H1 (cell line): ENCODE measurements at regions not wholly inside any gene's neighbourhood (a gene's known extent, or its start where the extent isn't known, plus 50 kb on each side); places are given as distances from the start of the nearest gene placed in this dataset.

Source experiments
- CEBPB ChIP-seq: IDR thresholded peaks from 2 replicates; pipeline ENCODE4 v1.6.1; 2012; ENCODE audit warnings: low read depth, low read length
- GABPA ChIP-seq: IDR thresholded peaks from 2 replicates; pipeline ENCODE4 v1.6.1; 2011; ENCODE audit warnings: mild to moderate bottlenecking, low read length, moderate library complexity, borderline replicate concordance; ENCODE audit not compliant: insufficient read depth
- HDAC6 ChIP-seq: IDR thresholded peaks from one replicate; pipeline ENCODE4 v1.7.1; 2012; ENCODE audit warnings: low read depth, mild to moderate bottlenecking, inconsistent platforms, low read length, moderate library complexity
- JUN ChIP-seq: IDR thresholded peaks from 2 replicates; pipeline ENCODE4 v1.6.1; 2011; ENCODE audit warnings: low read depth, mild to moderate bottlenecking, improper control_type of control experiment, low read length
- NRF1 ChIP-seq: IDR thresholded peaks from 2 replicates; pipeline ENCODE4 v1.6.1; 2011; ENCODE audit warnings: mild to moderate bottlenecking, low read depth, low read length, improper control_type of control experiment
- PHF8 ChIP-seq: fragments of 200-600 bp; sonication (generic); conservative IDR thresholded peaks from 2 replicates; pipeline ENCODE4 v1.7.1; 2012; ENCODE audit warnings: low read depth, mild to moderate bottlenecking, inconsistent platforms, low read length, moderate library complexity
- POLR2A ChIP-seq, 2 experiments: IDR thresholded peaks; 1 replicate in 1 of 2; 2 replicates in 1 of 2; pipeline ENCODE4 v1.6.1; 2011; ENCODE audit warnings: low read depth in 2 of 2, low read length in 2 of 2, mild to moderate bottlenecking in 2 of 2; ENCODE audit errors: control extremely low read depth in 1 of 2
- POLR2AphosphoS5 ChIP-seq: IDR thresholded peaks from 2 replicates; pipeline ENCODE4 v1.6.1; 2011; ENCODE audit warnings: low read depth, low read length
- POU5F1 ChIP-seq: IDR thresholded peaks from 2 replicates; pipeline ENCODE4 v1.6.1; 2011; ENCODE audit warnings: low read depth, mild to moderate bottlenecking, low read length, moderate library complexity
- RFX5 ChIP-seq: IDR thresholded peaks from 2 replicates; pipeline ENCODE4 v1.6.1; 2011; ENCODE audit warnings: low read depth, low read length, improper control_type of control experiment, borderline replicate concordance
- TF ChIP-seq, protein P1 (sequence below): IDR thresholded peaks from 2 replicates; pipeline ENCODE4 v1.6.1; 2012; ENCODE audit warnings: inconsistent platforms
- TF ChIP-seq, protein P2 (sequence below), 3 experiments: IDR thresholded peaks; 1 replicate in 2 of 3; 2 replicates in 1 of 3; pipeline versions ENCODE4 v1.5.1 to v1.6.1; 2011; ENCODE audit warnings: low read length in 3 of 3, mild to moderate bottlenecking in 3 of 3, inconsistent platforms in 2 of 3, low read depth in 1 of 3, moderate library complexity in 1 of 3; ENCODE audit not compliant: insufficient read depth in 1 of 3; ENCODE audit errors: control extremely low read depth in 1 of 3
- TF ChIP-seq, protein P3 (sequence below): IDR thresholded peaks from 2 replicates; pipeline ENCODE4 v1.6.1; 2011; ENCODE audit warnings: low read length, improper control_type of control experiment

DNA sequence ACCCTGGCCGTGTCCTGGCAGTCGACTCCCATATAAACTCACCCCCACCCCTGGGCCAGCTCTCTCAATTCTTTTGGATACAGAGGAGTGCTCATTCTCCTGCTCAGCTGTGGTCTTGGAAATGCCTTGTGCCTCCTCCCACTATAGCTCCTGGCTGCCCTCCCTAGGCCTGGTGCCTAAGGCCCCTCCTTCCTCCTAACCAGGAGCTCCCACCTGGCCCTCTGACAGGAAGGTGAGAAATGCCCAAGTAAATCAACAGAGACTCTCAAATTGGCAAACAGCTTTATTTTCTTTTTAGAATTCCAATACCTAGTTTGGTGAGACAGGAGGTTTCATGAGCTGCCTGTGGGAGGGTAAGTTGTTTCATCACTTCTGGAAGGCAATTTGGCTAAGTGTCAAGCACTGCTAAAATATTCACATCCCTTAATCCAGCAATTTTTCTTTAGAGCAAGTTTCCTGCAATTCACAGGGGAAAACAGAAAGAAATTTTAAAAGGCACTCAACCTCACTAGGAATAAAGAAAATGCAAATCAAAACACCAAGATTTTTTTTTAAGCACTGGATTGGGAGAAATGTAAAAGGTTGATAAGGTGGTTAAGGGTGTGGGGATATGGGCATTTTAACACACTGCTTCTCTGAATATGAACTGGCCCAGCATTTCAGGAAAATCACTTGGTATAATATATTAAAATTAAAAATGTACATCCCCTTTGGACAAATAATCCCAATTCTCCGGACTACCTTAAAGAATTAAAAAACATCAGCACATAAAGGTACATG is 209.7 kb upstream of the ARHGAP20 start:
- TF ChIP-seq POLR2AphosphoS5, result no peak
- TF ChIP-seq, protein P1, sequence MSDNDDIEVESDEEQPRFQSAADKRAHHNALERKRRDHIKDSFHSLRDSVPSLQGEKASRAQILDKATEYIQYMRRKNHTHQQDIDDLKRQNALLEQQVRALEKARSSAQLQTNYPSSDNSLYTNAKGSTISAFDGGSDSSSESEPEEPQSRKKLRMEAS, result no peak
- no peak for TF ChIP-seq POLR2A (IDR thresholded peaks at IDR 0.05; ENCODE audit: control extremely low read depth in 1 of 2, low read depth in 2 of 2, low read length in 2 of 2)
- TF ChIP-seq POU5F1, result no peak
- no peak for TF ChIP-seq HDAC6
- TF ChIP-seq, protein P2, sequence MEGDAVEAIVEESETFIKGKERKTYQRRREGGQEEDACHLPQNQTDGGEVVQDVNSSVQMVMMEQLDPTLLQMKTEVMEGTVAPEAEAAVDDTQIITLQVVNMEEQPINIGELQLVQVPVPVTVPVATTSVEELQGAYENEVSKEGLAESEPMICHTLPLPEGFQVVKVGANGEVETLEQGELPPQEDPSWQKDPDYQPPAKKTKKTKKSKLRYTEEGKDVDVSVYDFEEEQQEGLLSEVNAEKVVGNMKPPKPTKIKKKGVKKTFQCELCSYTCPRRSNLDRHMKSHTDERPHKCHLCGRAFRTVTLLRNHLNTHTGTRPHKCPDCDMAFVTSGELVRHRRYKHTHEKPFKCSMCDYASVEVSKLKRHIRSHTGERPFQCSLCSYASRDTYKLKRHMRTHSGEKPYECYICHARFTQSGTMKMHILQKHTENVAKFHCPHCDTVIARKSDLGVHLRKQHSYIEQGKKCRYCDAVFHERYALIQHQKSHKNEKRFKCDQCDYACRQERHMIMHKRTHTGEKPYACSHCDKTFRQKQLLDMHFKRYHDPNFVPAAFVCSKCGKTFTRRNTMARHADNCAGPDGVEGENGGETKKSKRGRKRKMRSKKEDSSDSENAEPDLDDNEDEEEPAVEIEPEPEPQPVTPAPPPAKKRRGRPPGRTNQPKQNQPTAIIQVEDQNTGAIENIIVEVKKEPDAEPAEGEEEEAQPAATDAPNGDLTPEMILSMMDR (IDR thresholded peaks at IDR 0.05; ENCODE audit: control extremely low read depth in 1 of 3, insufficient read depth in 1 of 3, low read depth in 1 of 3, low read length in 3 of 3), result no peak
- TF ChIP-seq RFX5, result no peak
- no peak for TF ChIP-seq PHF8
- TF ChIP-seq, protein P3, sequence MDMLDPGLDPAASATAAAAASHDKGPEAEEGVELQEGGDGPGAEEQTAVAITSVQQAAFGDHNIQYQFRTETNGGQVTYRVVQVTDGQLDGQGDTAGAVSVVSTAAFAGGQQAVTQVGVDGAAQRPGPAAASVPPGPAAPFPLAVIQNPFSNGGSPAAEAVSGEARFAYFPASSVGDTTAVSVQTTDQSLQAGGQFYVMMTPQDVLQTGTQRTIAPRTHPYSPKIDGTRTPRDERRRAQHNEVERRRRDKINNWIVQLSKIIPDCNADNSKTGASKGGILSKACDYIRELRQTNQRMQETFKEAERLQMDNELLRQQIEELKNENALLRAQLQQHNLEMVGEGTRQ, result no peak
- no peak for TF ChIP-seq NRF1
- no peak for TF ChIP-seq CEBPB
- TF ChIP-seq JUN, result no peak
- no peak for TF ChIP-seq GABPA
